DOHH2 (cell line): ENCODE measurements at regions not wholly inside any gene's neighbourhood (a gene's known extent, or its start where the extent isn't known, plus 50 kb on each side); places are given as distances from the start of the nearest gene placed in this dataset.

Experiments used
- EZH2phosphoT487 ChIP-seq: fragments of 200-600 bp; sonication (generic); IDR thresholded peaks from 2 replicates; pipeline ENCODE4 v1.6.1; 2017; ENCODE audit warnings: borderline replicate concordance, mild to moderate bottlenecking, antibody characterized with exemption, low read length, moderate library complexity, mixed read lengths
- TF ChIP-seq, protein P1 (sequence below): fragments of 200-600 bp; sonication (generic); IDR thresholded peaks from one replicate; pipeline ENCODE4 v1.5.1; 2014; ENCODE audit warnings: antibody characterized with exemption, mild to moderate bottlenecking, low read depth, low read length; ENCODE audit not compliant: poor library complexity, severe bottlenecking

GRCh38 chr10:111392910-111393309, 316.1 kb downstream of the ADRA2A start:
- TF ChIP-seq, protein P1, sequence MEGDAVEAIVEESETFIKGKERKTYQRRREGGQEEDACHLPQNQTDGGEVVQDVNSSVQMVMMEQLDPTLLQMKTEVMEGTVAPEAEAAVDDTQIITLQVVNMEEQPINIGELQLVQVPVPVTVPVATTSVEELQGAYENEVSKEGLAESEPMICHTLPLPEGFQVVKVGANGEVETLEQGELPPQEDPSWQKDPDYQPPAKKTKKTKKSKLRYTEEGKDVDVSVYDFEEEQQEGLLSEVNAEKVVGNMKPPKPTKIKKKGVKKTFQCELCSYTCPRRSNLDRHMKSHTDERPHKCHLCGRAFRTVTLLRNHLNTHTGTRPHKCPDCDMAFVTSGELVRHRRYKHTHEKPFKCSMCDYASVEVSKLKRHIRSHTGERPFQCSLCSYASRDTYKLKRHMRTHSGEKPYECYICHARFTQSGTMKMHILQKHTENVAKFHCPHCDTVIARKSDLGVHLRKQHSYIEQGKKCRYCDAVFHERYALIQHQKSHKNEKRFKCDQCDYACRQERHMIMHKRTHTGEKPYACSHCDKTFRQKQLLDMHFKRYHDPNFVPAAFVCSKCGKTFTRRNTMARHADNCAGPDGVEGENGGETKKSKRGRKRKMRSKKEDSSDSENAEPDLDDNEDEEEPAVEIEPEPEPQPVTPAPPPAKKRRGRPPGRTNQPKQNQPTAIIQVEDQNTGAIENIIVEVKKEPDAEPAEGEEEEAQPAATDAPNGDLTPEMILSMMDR, result no peak
- no peak for TF ChIP-seq EZH2phosphoT487
